Left colon (tissue), 2 donors: ENCODE measurements at regions not wholly inside any gene's neighbourhood (a gene's known extent, or its start where the extent isn't known, plus 50 kb on each side); places are given as distances from the start of the nearest gene placed in this dataset.

Experiments
- ATAC-seq: fragments of 200-7000 bp; cut with Tn5 transposase; one replicate; pipeline ENCODE4 v1.9.1; 2020; ENCODE audit warnings: mild to moderate bottlenecking, moderate library complexity
- DNase-seq, 2 donors: peaks; one replicate each; pipeline ENCODE4 v3.0.0-alpha.2; 2020
- intact Hi-C, 2 donors: fragments of 100-400 bp; cut with DNase I in 1 of 2; cut with micrococcal nuclease in 1 of 2; formaldehyde crosslinking; loops; one replicate each; pipeline versions ENCODE4 v1.11.2 to v1.14.0; 2022; cut with DNase I, micrococcal nuclease
- donor health status: DM: no; HTN: no; CAD: no.
- donor health status: DM: yes; HTN: yes; CAD: no.

- intact Hi-C loops, result no loop called here
- no peak for ATAC-seq
- DNase-seq, result no peak
Observed at GRCh38 chr7:155974186-155974897, 162.1 kb upstream of the SHH start.

DNA sequence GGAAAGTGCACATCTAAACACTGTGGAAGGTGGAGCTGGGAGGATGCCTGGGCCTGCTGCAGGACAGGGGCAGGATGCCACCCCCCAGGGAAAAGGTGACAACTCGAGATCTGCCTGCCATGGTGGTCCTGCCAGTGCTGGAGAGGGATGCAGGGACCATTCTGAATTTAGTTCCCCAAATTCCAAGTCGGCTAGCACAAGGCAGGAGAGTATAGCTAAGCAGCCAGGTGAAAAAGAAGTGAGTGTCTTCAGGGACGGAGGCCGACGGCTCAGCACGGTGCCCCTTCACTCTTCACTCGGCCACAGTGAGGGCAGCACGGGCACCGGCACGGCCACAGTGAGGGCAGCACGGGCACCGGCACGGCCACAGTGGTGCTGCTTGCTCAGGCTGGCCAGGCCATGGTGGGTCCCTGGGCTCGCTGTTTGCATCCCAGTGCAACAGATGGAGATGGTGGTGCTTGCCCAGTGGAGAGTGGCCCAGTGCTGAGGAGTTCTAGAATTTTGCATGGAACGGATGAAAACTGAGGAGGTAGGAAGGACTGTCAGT lies 161.3 kb upstream of the SHH start:
- no peak for DNase-seq
- ATAC-seq, result no peak
- intact Hi-C loops, result no loop called here

DNA sequence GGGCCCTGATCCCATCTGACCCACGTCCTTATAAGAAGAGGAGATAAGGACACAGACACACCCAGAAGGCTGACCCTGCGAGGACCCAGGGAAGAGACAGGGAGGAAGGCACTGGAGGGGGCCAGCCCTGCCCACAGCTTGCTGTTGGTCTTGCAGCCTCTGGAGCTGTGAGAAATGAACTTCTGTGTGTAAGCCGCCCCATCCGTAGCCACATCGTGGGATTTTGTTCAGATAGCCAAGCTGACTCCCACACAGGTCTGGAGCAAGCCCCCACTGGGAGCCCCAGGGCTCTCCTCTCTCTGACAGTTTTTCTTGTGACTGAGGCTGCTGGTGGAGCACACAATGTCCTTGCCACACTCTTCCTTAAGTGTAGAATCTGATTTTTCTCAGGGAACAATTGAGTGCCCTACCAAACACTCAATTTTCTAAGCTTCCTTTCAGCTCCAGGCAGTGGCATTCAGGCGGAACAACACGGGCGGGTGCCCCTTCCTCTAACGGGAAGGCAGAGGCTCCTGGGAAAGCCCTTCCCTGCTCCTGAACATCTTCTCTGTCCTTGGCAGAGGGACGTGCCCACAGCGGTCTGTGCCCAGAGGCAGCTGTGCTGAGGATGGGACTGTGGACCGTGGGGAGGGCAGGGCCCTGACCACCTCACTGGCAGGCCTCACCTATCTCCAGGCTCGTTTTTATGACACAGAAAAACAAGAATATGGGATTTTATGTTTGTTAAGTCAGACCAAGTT lies 160.6 kb upstream of the SHH start:
- ATAC-seq, result no peak
- intact Hi-C loops, result no loop called here
- no peak for DNase-seq

DNA sequence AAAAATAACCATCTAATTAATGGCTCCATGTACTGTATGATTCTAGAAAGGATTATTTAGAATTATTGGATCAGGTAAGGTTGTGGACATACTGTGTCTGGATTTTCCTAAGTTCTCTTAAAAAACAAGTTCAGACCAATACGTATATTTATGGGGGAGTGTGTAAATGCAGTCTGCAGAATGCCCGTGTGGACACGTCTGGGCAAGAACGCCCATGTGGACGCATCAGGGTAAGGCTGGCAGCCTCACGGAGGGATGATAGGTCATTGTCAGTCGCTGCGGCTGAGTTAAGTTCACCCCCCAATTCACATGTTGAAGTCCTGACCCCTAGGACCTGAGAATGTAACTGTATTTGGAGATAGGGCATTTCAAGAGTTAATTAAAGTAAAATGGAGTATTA lies 160.0 kb upstream of the SHH start:
- DNase-seq (no peak), ATAC-seq (no peak)
- intact Hi-C loops, result no loop called here

DNA sequence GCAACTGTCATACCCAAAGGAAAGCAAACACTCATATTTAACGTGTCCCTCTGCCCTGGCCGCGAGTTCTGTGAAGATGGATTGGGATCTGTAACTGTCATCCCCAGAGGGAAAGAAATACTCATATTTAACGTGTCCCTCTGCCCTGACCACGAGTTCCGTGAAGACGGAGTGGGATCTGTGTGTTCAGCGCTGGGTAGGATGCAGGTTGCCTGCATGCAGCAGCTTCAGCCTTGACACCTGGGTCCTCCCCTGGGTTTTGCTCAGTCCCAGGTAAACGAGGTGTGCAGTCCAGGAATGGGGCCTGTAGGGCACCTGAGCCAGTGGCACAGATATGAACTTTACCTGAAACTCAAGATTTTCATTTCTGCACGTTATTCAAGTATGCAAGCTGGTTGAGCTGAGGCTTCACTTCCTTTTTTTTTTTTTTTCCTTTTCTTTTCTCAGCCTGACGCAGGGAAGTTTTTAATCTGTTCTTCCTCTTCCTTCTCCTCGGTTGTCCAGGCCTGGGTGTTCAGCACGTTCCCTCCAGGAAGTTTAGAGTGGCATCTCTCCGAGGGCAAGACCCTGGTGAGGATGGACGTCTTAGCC lies 159.0 kb upstream of the SHH start:
- DNase-seq (no peak), ATAC-seq (no peak)
- intact Hi-C loops, result no loop called here

DNA sequence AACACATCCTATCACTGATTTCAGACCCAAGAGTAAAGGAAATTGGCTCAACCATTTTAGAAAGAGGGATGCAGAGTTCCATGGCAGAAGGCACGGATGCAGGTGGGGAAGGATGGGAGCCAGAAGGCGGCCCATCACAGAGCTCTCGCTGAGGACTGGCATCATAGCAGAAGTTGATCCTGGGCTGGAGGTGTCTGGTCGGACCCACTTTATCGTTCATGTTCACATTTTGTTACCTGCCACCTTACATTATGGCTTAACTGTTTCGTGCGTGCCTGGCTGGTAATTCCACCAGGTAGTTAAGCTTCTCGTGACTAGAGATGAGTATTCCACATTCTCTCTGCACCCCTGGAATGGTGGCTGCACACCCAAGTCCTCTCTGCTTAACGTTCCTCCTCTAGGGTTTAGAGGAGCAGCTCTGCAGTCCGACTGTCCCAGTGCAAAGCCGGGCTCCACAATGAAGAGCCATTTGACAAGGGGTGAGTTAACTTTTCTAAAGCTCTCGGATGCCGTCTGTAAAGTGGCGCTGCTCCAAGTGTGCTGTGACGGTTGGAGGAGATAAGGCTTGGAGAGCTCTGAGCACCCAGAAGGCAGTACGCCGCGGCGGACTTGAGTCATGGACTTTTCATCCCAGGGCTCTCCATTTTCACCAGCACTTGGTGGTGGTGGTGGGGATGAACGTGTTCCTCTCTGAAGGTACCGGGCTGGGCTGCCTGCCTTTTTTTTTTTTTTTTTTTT lies 157.1 kb upstream of the SHH start:
- no peak for ATAC-seq
- intact Hi-C loops, result no loop called here
- DNase-seq, result no peak

DNA sequence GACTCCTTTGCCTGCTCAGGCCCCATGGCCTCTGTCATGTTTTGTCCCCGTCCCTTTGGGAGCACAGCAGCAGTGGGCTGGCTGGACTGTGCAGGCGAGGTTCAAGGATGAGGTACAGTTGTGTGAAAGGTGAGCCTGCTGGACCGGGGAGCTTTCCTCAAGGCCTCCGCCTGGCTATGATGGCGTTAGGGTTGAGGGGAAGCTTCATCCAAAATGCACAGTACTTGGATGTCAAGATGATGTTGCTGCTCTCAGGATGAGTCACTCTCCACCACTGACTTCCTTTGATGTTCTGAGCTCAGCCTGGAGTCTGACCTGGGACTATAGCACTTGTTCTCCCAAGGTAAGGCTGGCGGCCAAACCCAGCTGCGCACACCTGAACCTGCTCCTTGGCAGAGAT lies 152.7 kb upstream of the SHH start:
- ATAC-seq (no peak), DNase-seq (no peak)
- intact Hi-C loops, result no loop called here

DNA sequence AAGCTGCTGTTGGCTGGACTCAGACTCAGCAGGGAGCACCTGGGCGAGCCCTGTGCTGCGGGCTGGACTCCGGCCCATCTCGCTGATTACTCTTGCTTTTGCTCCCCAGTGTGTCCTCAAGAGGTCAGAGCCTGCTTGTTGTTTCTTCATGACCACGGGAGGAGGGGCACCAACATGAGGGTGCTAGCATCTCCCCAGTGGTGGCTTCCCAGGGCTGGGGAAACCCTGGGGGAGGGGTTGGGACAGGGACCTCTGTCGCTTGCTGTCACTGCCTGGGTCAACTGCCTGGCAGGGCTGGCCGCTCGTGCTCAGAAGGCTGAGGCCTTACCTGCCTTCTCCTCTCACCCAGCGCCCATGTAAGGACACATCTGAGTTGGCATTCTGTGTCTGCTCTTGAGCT lies 152.3 kb upstream of the SHH start:
- no peak for ATAC-seq
- intact Hi-C loops, result no loop called here
- DNase-seq, result no peak

DNA sequence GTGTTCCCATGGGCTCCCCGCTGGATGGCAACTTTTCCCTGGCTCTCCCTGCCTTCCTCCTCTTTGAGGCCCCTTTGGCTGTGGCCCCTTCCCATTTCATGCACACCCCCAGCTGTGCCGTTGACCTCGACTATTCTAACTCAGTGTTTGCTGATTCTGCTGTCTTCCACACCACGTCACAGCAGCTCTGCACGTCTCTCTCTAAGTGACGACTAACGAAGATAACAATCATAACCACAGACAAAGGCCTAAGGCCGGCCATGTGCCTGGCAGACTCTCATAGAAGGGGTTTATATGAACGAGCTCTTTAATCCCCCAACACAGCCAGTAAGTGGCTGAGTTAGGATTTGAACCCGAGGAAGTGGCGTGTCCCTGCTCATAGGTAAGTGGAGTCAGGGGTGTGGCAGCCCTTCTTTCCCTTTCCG lies 151.5 kb upstream of the SHH start:
- no peak for DNase-seq
- intact Hi-C loops, result no loop called here
- ATAC-seq, result no peak

GRCh38 chr7:155963356-155963755 lies 151.1 kb upstream of the SHH start:
- DNase-seq, result no peak
- intact Hi-C loops, result no loop called here

DNA sequence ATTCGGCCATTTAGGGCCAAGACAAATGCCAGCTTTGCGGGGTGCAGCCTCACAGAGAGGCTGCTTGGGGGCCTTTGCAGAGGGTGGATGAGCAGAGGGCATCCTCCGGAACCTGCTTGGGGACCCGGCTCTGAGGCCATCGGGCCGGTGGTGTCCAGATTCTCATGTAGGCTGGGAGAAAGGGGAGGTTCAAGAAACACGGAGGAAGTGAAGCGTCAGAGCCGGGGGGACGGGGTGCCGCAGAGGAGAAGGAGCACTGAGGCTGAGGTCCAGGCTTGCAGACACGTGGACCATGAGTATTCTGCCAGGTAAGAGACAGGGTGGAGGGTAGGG lies 150.7 kb upstream of the SHH start:
- no peak for DNase-seq
- intact Hi-C loops, result no loop called here
- no peak for ATAC-seq

More at GRCh38 chr7:155963356-155963755, 151.1 kb upstream of the SHH start:
- no peak for ATAC-seq

DNA sequence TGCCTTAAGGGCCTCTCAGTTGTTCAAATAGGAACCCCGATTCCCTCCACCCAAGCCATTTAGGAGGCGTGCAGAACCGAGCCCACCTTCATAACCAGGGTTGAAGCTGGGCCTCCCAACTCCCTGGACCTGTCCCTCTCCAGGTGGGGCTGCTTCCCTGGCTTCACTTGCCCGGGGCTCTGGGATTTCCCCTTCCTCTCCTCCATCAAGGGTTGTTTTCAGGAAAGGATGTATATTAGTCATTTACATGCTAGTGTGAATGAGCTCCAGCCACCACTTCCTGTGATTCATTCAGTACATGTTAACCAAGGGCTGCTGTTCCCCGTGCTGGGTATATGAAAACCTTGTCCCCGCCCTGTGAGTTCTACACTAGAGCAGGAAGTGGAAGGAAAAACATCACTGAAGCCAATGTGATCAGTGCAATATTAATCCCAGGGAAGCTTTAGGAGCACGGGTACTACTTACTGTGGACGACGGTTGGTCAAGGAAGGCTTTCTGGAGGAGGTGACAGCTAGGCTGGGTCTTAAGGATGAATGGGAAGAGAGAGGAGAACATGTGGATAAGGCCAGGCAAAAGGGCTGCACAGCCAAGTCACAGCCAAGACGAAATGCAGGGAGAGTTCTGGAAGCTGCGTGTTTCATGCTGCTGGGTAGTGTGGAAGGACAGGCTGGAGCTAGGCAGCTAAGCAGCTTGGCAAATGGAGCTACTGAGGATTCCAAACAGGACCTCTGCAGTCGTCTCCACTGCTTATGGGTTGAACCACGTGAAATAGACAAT lies 150.1 kb upstream of the SHH start:
- ATAC-seq, result peak; percentile 69
- intact Hi-C loops, result no loop called here
- DNase-seq, result peak in 1 of 2 donors; percentile 19

- DNase-seq, result peak in 1 of 2 donors; percentile 17
- intact Hi-C loops, result no loop called here
- peak; percentile 47 for ATAC-seq
Observed at GRCh38 chr7:155961241-155962190, 149.3 kb upstream of the SHH start.

- peak; percentile 83 for ATAC-seq
- DNase-seq, result peak; percentile 76 to 82
- intact Hi-C loops, result no loop called here
Observed at GRCh38 chr7:155959894-155960293, 147.6 kb upstream of the SHH start.

DNA sequence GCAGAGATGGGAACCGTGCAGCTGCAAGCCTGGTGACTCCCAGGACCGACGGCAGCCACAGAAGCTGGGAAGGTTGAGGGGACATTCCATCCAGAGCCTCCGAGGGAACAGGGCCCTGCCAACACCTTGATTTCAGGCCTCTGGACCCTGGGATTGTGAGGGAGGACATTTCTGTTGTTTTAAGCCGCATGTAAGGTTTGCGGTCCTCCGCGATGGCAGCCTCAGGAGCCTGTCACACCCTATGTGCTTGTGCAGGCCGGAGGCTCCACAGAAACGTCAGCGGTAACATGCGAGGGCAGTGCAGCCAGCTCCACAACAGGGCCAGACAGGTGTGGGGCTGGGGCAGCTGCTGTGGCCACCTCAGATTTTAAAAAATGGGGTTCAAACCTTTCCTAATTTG lies 144.7 kb upstream of the SHH start:
- ATAC-seq (no peak), DNase-seq (no peak)
- intact Hi-C loops, result no loop called here

- intact Hi-C loops, result no loop called here
- ATAC-seq, result no peak
- DNase-seq, result no peak
Observed at GRCh38 chr7:155955367-155955635, 143.0 kb upstream of the SHH start.

- ATAC-seq (no peak), DNase-seq (no peak)
- intact Hi-C loops, result no loop called here
Observed at GRCh38 chr7:155954550-155955366, 142.5 kb upstream of the SHH start.
